Activated T-helper 1 cell treated with anti-CD3 and anti-CD28 coated beads, Interleukin-12 subunit alpha, Interleukin-12 subunit beta, Interleukin-2, Interleukin-4 antibody, amounts not matched to agents 30 ng/mL and 10 ng/mL and 1 ng/mL, durations not matched to agents 14 hours and 24 hours and 36 hours (primary cell): ENCODE measurements at regions not wholly inside any gene's neighbourhood (a gene's known extent, or its start where the extent isn't known, plus 50 kb on each side); places are given as distances from the start of the nearest gene placed in this dataset.
"Not testable (repeated sequence)": the region's sequence is repeated elsewhere in the genome, so short reads cannot be mapped to it uniquely, and the experiment has no call there.

Experiments used
- DNase-seq: peaks from one replicate; pipeline ENCODE4 v3.0.0; 2021; ENCODE audit warnings: low spot score
- H3K27ac Mint-ChIP-seq: one replicate; pipeline ENCODE4 v1.8.0; 2021; ENCODE audit warnings: mild to moderate bottlenecking, mixed read lengths
- H3K27me3 Mint-ChIP-seq: one replicate; pipeline ENCODE4 v1.8.0; 2022; ENCODE audit warnings: mild to moderate bottlenecking, moderate library complexity, mixed read lengths; ENCODE audit not compliant: insufficient read depth
- H3K36me3 Mint-ChIP-seq: one replicate; pipeline ENCODE4 v1.8.0; 2021; ENCODE audit warnings: low read depth, mixed read lengths
- H3K4me1 Mint-ChIP-seq: one replicate; pipeline ENCODE4 v1.8.0; 2021; ENCODE audit warnings: low read depth, mixed read lengths
- H3K4me3 Mint-ChIP-seq: one replicate; pipeline ENCODE4 v1.8.0; 2021; ENCODE audit warnings: mild to moderate bottlenecking, moderate library complexity, mixed read lengths
- H3K9me3 Mint-ChIP-seq: one replicate; pipeline ENCODE4 v1.8.0; 2021; ENCODE audit warnings: mixed read lengths
- intact Hi-C: fragments of 100-400 bp; cut with micrococcal nuclease; formaldehyde crosslinking; loops from one replicate; pipeline ENCODE4 v1.15.1; 2024

- intact Hi-C loops, H3K4me3 Mint-ChIP-seq, H3K4me1 Mint-ChIP-seq, H3K36me3 Mint-ChIP-seq, H3K27ac Mint-ChIP-seq, H3K27me3 Mint-ChIP-seq, H3K9me3 Mint-ChIP-seq: not testable (repeated sequence)
- DNase-seq, result peak; percentile 57
Observed at GRCh38 chr5:11392-11791, 80.6 kb upstream of the PLEKHG4B start.

- Mint-ChIP-seq H3K4me3 (no peak overlapping the region), H3K4me1 (no peaks in the 10 kb centered on the region), H3K36me3 (no peaks in the 10 kb centered on the region), H3K9me3 (peaks cover 5% of the 10 kb centered on the region), H3K27ac (no peak overlapping the region), H3K27me3 (peaks cover 6% of the 10 kb centered on the region)
- no peak for DNase-seq
- intact Hi-C loops, result no loop called here
Observed at GRCh38 chr5:11898-12297, 80.1 kb upstream of the PLEKHG4B start.

DNA sequence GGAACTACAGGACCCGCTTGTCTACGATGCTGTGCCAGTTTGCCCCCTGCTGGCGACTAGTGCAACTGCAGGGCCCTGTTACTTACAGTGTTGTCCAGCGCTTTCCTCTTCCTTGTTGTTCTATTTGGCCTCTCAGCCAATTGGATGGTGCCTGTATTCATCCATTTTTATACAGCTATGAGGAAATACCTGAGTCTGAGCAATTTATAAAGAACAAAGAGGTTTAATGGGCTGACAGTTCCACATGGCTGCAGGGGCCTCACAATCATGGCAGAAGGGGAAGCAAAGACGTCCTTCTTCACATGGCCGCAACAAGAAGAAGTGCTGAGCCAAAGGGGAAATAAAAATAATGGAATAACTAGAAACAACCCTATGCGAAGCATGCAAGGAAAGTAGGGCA, 78.7 kb upstream of the PLEKHG4B start:
- H3K27me3 Mint-ChIP-seq, result peaks cover 6% of the 10 kb centered on the region
- no peak overlapping the region for H3K4me3 Mint-ChIP-seq
- intact Hi-C loops, result no loop called here
- H3K9me3 Mint-ChIP-seq, result peaks cover 5% of the 10 kb centered on the region
- DNase-seq, result no peak
- no peak overlapping the region for H3K27ac Mint-ChIP-seq
- H3K36me3 Mint-ChIP-seq, result no peaks in the 10 kb centered on the region
- no peaks in the 10 kb centered on the region for H3K4me1 Mint-ChIP-seq

DNA sequence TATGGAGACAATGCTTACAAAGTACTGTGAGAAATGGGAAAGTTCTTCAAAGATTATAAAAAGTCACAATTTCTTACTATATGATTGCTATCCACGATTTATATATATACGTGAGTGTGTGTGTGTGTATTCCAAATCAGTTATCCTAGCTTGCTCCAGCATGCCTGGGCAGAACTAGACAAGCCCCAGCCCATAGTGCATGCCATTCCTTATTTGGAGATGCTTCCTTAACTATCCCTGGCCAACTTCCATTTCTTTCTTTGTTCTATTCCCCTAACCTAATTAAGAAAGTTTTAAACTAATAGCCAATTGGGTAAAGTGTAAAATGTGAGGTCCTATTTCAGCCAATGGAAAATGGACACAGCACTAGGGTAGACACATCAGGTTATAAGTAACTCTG, 77.3 kb upstream of the PLEKHG4B start:
- H3K4me3 Mint-ChIP-seq, H3K27ac Mint-ChIP-seq, DNase-seq, H3K9me3 Mint-ChIP-seq, intact Hi-C loops, H3K4me1 Mint-ChIP-seq, H3K27me3 Mint-ChIP-seq, H3K36me3 Mint-ChIP-seq: not testable (repeated sequence)

DNA sequence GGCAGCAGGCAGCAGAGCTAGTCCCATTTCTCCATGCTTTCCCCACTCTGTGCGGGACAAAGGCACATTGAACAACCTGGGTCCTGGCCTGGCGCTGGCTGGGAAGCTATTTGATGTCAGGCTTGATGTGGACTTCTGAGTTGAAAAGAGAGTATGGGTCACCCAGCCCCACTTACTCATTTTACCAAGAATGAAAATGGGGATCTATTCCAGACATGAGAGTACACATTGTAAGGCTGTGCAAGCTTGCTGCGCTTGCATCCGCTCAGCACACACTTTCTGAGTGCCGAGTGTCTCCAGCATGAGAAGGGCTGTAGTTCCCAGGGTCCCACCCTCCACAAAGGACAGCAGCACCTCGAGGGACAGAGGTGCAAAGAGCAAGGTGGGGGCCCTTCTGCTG, 71.7 kb upstream of the PLEKHG4B start:
- H3K4me1 Mint-ChIP-seq, H3K4me3 Mint-ChIP-seq, intact Hi-C loops, H3K36me3 Mint-ChIP-seq, DNase-seq, H3K9me3 Mint-ChIP-seq, H3K27ac Mint-ChIP-seq: not testable (repeated sequence)
- peaks cover 14% of the 10 kb centered on the region for H3K27me3 Mint-ChIP-seq

DNA sequence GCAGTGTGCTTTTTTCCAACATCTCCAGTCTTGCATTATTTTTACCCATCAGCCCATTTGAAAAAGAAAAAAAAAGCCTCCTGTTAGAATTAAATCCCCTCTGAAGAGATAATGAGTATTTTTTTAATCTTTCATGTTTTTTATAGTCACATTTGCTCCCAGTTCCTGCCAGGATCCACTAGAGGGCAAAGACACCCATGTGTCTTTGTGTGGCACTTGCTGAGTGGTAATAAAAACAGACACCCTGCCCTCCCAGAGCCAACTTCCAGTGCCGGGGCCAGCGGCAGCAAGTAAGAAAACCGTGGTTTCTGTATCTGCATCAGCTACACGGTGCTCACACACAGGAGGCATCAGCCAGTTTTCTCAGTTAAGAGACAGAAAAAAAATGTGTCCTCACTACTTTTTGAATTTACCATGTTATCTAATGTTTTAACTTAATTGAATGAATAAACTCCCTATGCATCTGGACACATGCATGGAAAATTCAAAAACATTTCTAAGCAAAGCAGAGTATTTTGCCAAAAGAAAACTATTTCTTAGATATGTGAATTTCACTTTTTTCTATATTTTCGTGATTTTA, 70.2 kb upstream of the PLEKHG4B start:
- no peaks in the 10 kb centered on the region for H3K36me3 Mint-ChIP-seq
- no peak for DNase-seq

DNA sequence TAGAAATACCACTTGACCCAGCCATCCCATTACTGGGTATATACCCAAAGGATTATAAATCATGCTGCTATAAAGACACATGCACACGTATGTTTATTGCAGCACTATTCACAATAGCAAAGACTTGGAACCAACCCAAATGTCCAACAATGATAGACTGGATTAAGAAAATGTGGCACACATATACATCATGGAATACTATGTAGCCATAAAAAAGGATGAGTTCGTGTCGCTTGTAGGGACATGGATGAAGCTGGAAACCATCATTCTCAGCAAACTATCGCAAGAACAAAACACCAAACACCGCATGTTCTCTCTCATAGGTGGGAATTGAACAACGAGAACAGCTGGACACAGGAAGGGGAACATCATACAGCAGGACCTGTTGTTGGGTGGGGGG, 68.1 kb upstream of the PLEKHG4B start:
- H3K36me3 Mint-ChIP-seq, H3K4me1 Mint-ChIP-seq, intact Hi-C loops, H3K9me3 Mint-ChIP-seq, H3K4me3 Mint-ChIP-seq, H3K27ac Mint-ChIP-seq, DNase-seq: not testable (repeated sequence)
- peaks cover 15% of the 10 kb centered on the region for H3K27me3 Mint-ChIP-seq

More for the DNA sequence above, 70.2 kb upstream of the PLEKHG4B start:
- peaks cover 8% of the 10 kb centered on the region for H3K27me3 Mint-ChIP-seq
- H3K4me3 Mint-ChIP-seq, result no peak overlapping the region
- H3K9me3 Mint-ChIP-seq, result no peaks in the 10 kb centered on the region
- H3K27ac Mint-ChIP-seq, result no peak overlapping the region
- H3K4me1 Mint-ChIP-seq, result no peaks in the 10 kb centered on the region
- intact Hi-C loops, result no loop called here

DNA sequence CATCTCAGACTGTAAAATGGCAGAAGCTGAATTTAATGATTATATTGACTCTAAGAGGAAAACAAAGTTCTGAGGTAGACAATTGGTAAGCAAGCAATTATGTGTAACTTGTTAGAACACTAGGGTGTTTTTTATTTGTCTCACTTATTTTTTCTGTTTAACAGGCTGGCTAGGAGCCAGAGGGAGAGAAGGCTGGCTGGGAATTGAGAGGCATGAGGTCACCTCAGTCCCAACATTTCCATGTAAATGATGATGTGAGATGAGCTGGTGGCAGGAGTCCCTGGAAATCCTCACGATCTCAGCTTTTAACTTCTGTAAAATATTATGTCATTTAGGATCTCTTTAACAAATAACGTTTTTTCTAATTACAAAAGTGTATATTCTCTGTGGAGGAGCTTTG, 66.9 kb upstream of the PLEKHG4B start:
- H3K27ac Mint-ChIP-seq, H3K4me1 Mint-ChIP-seq, DNase-seq, H3K4me3 Mint-ChIP-seq, H3K36me3 Mint-ChIP-seq, H3K9me3 Mint-ChIP-seq, intact Hi-C loops: not testable (repeated sequence)
- H3K27me3 Mint-ChIP-seq, result peaks cover 13% of the 10 kb centered on the region

DNA sequence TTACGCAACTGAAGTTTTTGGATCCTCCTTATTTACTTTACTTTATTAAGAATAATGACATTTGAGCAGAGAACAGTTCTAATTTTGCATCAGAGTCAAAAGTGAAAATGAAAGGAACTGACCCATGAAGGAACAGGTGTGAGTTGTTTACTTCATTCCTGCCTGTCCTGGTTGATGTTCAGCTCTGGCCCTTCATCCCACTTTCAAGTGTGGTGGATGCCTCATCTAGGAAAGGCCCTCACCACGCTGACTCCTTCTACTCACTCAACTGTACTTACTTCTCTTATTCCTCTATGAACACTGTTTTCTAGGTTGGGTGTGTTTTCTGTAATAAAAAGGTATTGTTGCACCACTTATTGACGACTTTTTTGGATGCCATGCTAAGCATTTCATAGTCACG, 61.8 kb upstream of the PLEKHG4B start:
- intact Hi-C loops, result no loop called here
- Mint-ChIP-seq H3K27ac (no peak overlapping the region), H3K9me3 (peaks cover 9% of the 10 kb centered on the region), H3K27me3 (peaks cover 9% of the 10 kb centered on the region), H3K4me1 (peaks cover 4% of the 10 kb centered on the region), H3K36me3 (no peaks in the 10 kb centered on the region), H3K4me3 (no peak overlapping the region)
- DNase-seq, result no peak

DNA sequence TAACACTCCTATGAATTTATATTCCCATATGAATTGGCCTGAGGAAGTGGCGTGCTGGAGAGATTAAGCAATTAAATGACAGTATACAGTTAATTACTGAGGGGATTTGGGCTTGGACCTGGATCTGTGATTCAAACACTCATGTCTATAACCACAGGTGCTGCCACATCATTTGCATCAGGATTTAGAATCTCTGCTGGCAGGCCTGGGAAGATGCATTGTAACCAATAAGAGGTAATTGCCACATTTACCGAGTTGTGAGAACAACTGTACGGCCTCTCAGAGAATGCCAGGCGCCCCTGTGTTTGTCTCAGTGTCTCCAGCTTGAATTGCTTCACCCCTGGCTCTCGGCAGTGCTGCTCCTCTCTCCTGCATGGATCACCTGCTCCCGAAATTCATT, 61.4 kb upstream of the PLEKHG4B start:
- H3K4me1 Mint-ChIP-seq, DNase-seq, H3K9me3 Mint-ChIP-seq, H3K27ac Mint-ChIP-seq, H3K36me3 Mint-ChIP-seq, intact Hi-C loops, H3K4me3 Mint-ChIP-seq, H3K27me3 Mint-ChIP-seq: not testable (repeated sequence)

- intact Hi-C loops, result no loop called here
- Mint-ChIP-seq H3K4me3 (no peak overlapping the region), H3K27me3 (peaks cover 6% of the 10 kb centered on the region), H3K36me3 (no peaks in the 10 kb centered on the region), H3K9me3 (peaks cover 9% of the 10 kb centered on the region), H3K4me1 (peaks cover 4% of the 10 kb centered on the region), H3K27ac (no peak overlapping the region)
- no peak for DNase-seq
Observed at GRCh38 chr5:32165-32564, 59.8 kb upstream of the PLEKHG4B start.

DNA sequence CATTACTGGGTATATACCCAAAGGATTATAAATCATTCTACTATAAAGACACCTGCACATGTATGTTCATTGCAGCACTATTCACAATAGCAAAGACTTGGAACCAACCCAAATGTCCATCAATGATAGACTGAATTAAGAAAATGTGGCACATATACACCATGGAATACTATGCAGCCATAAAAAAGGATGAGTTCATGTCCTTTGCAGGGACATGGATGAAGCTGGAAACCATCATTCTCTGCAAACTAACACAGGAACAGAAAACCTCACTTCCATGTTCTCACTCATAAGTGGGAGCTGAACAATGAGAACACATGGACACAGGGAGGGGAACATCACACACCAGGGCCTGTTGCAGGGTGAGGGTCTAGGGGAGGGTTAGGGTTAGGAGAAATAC, 56.4 kb upstream of the PLEKHG4B start:
- H3K4me1 Mint-ChIP-seq, intact Hi-C loops, DNase-seq, H3K36me3 Mint-ChIP-seq, H3K4me3 Mint-ChIP-seq, H3K9me3 Mint-ChIP-seq, H3K27ac Mint-ChIP-seq: not testable (repeated sequence)
- H3K27me3 Mint-ChIP-seq, result peaks cover 12% of the 10 kb centered on the region

DNA sequence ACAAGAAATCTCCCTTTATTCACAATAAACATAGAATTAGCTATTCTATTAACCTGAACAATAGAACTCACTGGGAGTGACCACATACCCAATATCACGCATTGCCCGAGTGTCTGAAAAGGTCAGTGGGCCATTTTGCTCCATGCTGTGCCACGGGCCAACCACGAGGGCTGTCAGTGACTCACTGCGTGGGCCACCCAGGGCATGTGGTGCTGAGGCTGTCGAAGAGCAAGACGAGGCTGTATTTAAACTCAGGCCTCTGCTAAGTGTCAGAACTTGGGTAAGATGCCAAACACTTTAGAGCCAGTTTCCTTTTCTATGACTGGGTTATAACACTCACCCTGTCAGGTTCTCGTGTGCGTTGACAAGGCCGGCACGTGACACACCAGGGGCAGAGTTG, 54.8 kb upstream of the PLEKHG4B start:
- not testable (repeated sequence) for H3K36me3 Mint-ChIP-seq

DNA sequence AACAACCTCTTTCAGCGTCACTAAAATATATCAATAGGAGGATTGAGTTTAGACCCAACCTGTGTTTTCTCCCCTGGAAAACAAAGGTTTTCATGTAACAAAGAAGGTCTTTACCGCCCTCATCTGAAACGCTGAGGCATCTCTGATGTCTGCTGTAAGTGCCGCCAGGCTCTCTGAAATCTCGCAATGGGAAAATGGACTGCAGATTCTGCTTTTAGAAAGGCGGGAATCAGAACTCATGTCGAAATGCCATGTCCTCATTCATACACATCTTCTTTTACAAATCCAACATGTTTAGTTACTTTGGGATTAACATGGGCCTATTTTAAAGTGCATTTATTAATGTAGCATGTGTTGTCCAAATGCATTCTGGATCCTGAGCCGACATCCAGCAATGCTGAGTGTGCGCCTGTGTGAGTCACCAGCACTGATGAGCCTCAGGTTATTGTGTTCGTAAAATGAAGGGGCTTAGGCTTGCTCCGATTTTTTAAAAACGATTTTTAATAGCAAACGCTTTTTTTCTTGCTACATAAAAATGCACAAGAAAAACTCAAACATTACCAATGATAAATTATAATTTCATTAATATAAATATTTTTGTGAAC, 51.9 kb upstream of the PLEKHG4B start:
- no peak for DNase-seq
- intact Hi-C loops, result no loop called here
- Mint-ChIP-seq H3K9me3 (no peaks in the 10 kb centered on the region), H3K27me3 (peaks cover 10% of the 10 kb centered on the region), H3K36me3 (no peaks in the 10 kb centered on the region), H3K4me1 (no peaks in the 10 kb centered on the region), H3K4me3 (no peak overlapping the region), H3K27ac (no peak overlapping the region)

More for the DNA sequence above, 54.8 kb upstream of the PLEKHG4B start:
- intact Hi-C loops, H3K9me3 Mint-ChIP-seq, H3K27ac Mint-ChIP-seq, H3K4me3 Mint-ChIP-seq, DNase-seq, H3K4me1 Mint-ChIP-seq: not testable (repeated sequence)
- H3K27me3 Mint-ChIP-seq, result peaks cover 12% of the 10 kb centered on the region
